AG04449 (cell line): ENCODE measurements at regions not wholly inside any gene's neighbourhood (a gene's known extent, or its start where the extent isn't known, plus 50 kb on each side); places are given as distances from the start of the nearest gene placed in this dataset.

ENCODE experiments used
- CTCF ChIA-PET: fragments of 350-600 bp; formaldehyde crosslinking; extraction: SDS; loops from one replicate; lab custom pipeline; 2021; ENCODE audit warnings: antibody characterized with exemption; lab: Yijun Ruan, JAX
- POLR2A ChIA-PET: fragments of 400-600, 350-600 bp; formaldehyde crosslinking; extraction: SDS; loops from one replicate; lab custom pipeline; 2020; ENCODE audit warnings: antibody characterized with exemption, inconsistent platforms; lab: Yijun Ruan, JAX
- DNase-seq: peaks from one replicate; pipeline ENCODE4 v3.0.0-alpha.2; 2010; ENCODE audit warnings: low read depth, low spot score
- H3K4me3 ChIP-seq: 2 replicates; pipeline ENCODE4 v1.5.1; 2011; ENCODE audit warnings: low read depth, mild to moderate bottlenecking, control low read depth, low read length
- CTCF ChIP-seq: IDR thresholded peaks from one replicate; pipeline ENCODE4 v1.5.1; 2011; ENCODE audit warnings: mild to moderate bottlenecking, moderate library complexity, low read length, control low read depth, inconsistent platforms; ENCODE audit not compliant: insufficient read depth; ENCODE audit errors: missing control alignments

- POLR2A ChIA-PET: no interaction called here
- CTCF ChIA-PET: no interaction called here
- no peak for DNase-seq
- TF ChIP-seq CTCF: no peak
- H3K4me3 ChIP-seq: no peak overlapping the region
Measured at GRCh38 chr7:110066843-110067242, 1024.1 kb upstream of the LRRN3 start.

GRCh38 chr7:110071192-110071591, 1019.7 kb upstream of the LRRN3 start:
- TF ChIP-seq CTCF: no peak
- CTCF ChIA-PET: no interaction called here

GRCh38 chr7:110075450-110075849, 1015.5 kb upstream of the LRRN3 start:
- no peak for TF ChIP-seq CTCF
- no peak overlapping the region for H3K4me3 ChIP-seq
- no peak for DNase-seq
- CTCF ChIA-PET: no interaction called here
- POLR2A ChIA-PET: no interaction called here

More at GRCh38 chr7:110071192-110071591, 1019.7 kb upstream of the LRRN3 start:
- H3K4me3 ChIP-seq: no peak overlapping the region
- POLR2A ChIA-PET: no interaction called here
- no peak for DNase-seq

DNA sequence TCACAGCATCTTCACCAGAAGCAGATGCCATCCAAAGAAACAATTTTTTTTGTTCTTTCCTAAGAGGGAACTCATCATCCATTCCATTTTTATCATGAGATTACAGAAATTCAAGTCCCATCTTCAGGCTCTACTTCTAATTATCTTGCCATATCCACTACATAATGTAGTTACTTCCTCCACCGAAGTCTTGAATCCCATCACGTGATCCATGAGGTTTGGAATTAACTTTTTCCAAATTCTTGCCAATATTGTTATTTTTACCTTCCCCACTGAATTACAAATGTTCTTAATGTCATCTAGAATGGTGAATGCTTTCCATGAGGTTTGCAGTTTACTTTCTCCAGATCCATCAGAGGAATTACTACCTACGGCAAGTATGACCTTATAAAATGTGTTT, 1014.7 kb upstream of the LRRN3 start:
- TF ChIP-seq CTCF: no peak
- no peak overlapping the region for H3K4me3 ChIP-seq
- POLR2A ChIA-PET: no interaction called here
- DNase-seq: no peak
- CTCF ChIA-PET: no interaction called here

- ChIA-PET CTCF (no interaction called here), POLR2A (no interaction called here)
- TF ChIP-seq CTCF: no peak
- DNase-seq: no peak
- no peak overlapping the region for H3K4me3 ChIP-seq
Measured at GRCh38 chr7:110084181-110084807, 1006.6 kb upstream of the LRRN3 start.

DNA sequence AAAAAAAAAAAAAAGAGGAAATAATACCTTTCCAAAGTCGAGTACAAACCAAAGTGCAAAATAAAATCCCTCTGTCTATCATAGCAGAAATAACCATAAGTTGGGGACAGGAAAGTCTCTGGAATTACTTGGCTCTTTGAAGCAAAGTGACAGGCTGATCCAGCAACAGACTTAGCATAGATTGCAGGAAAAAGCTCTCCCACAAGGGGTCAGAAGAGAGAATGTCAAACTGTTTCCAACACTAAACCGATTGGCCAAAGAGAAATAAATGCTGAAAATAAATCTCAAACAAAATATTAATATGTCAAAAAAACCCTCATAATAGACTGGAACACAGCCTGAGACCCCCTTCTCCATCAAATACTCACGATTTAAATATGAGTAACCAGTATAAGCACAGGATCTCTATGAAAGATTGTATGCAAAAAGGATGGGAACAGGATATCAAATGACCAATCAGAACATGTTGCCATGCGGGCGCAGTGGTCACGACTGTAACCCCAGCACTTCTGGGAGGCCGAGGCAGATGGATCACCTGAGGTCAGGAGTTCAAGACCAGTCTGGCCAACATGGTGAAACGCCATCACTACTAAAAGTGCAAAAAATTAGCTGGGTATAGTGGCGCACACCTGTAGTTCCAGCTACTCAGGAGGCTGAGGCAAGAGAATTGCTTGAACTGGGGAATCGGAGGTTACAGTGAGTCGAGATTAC, 1000.7 kb upstream of the LRRN3 start:
- POLR2A ChIA-PET: no interaction called here
- H3K4me3 ChIP-seq: no peak overlapping the region
- CTCF ChIA-PET: interaction anchor here (2.4 kb wide), 1 partner anchor 352 kb away, joined by 9 read pairs; no protein-coding TSS in a partner anchor
- TF ChIP-seq CTCF: peak; percentile 33
- DNase-seq: no peak
